ENCODE measurements at regions not wholly inside any gene's neighbourhood (a gene's known extent, or its start where the extent isn't known, plus 50 kb on each side); places are given as distances from the start of the nearest gene placed in this dataset.

- intact Hi-C loops (cut with micrococcal nuclease): no loop called here
- DNase-seq: no peak
- ChIA-PET CTCF (no interaction called here), POLR2A (no interaction called here)
- Histone ChIP-seq H3K27ac (ENCODE audit: low read length in 2 of 2) (no peak overlapping the region), H3K9ac (ENCODE audit: low read length) (no peak overlapping the region), H3K4me2 (replicated peaks; ENCODE audit: low read depth, low read length, poor library complexity, severe bottlenecking) (no peak overlapping the region), H2AFZ (ENCODE audit: insufficient read depth, low read depth, low read length, poor library complexity, severe bottlenecking) (no peak overlapping the region), H3K27me3 (replicated peaks in 1 of 4; ENCODE audit: control extremely low read depth in 1 of 4, control insufficient read depth in 3 of 4, insufficient read depth in 4 of 4, low read length in 3 of 4) (no peaks in the 10 kb centered on the region), H3K9me3 (ENCODE audit: control extremely low read depth in 1 of 3, control insufficient read depth in 2 of 3, insufficient read depth in 1 of 3, low read length in 2 of 3) (no peaks in the 10 kb centered on the region), H4K20me1 (ENCODE audit: control insufficient read depth, insufficient read depth, low read length, poor library complexity, severe bottlenecking) (no peaks in the 10 kb centered on the region), H3K4me1 (ENCODE audit: control insufficient read depth in 2 of 2, insufficient read depth in 2 of 2, low read length in 2 of 2) (peaks cover 0 to 6% of the 10 kb centered on the region in 2 donors), H3K4me3 (ENCODE audit: control extremely low read depth in 1 of 5, extremely low read depth in 1 of 5, insufficient read depth in 1 of 5, low read depth in 2 of 5, low read length in 4 of 5) (no peak overlapping the region), H3K36me3 (replicated peaks in 1 of 2; ENCODE audit: control extremely low read depth in 1 of 2, control insufficient read depth in 1 of 2, extremely low read depth in 1 of 2, insufficient read depth in 2 of 2, low read length in 1 of 2) (no peaks in the 10 kb centered on the region), H3K79me2 (ENCODE audit: control insufficient read depth, insufficient read depth, low read length) (no peaks in the 10 kb centered on the region)
- no peak overlapping the region for H3K4me3 Mint-ChIP-seq
- WGBS (ENCODE audit: insufficient coverage): 100% methylated on average over 3 of the region's 5 CpGs
- no peaks in the 10 kb centered on the region for H3K9me3 Mint-ChIP-seq (ENCODE audit: insufficient read depth)
- no peak overlapping the region for H3K27ac Mint-ChIP-seq
- H3K4me1 Mint-ChIP-seq: peaks cover 3% of the 10 kb centered on the region
- no peak for TF ChIP-seq EZH2 (IDR thresholded peaks at IDR 0.05; ENCODE audit: borderline replicate concordance, insufficient read depth, low read depth, low read length, poor library complexity, severe bottlenecking)
- TF ChIP-seq, protein P1, sequence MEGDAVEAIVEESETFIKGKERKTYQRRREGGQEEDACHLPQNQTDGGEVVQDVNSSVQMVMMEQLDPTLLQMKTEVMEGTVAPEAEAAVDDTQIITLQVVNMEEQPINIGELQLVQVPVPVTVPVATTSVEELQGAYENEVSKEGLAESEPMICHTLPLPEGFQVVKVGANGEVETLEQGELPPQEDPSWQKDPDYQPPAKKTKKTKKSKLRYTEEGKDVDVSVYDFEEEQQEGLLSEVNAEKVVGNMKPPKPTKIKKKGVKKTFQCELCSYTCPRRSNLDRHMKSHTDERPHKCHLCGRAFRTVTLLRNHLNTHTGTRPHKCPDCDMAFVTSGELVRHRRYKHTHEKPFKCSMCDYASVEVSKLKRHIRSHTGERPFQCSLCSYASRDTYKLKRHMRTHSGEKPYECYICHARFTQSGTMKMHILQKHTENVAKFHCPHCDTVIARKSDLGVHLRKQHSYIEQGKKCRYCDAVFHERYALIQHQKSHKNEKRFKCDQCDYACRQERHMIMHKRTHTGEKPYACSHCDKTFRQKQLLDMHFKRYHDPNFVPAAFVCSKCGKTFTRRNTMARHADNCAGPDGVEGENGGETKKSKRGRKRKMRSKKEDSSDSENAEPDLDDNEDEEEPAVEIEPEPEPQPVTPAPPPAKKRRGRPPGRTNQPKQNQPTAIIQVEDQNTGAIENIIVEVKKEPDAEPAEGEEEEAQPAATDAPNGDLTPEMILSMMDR (IDR thresholded peaks at IDR 0.05): no peak
- no peaks in the 10 kb centered on the region for H3K27me3 Mint-ChIP-seq
- ATAC-seq (ENCODE audit: low read depth): no peak
These were observed 414.2 kb downstream of the ZNF521 start for GRCh38 chr18:24937639-24938275.

- Histone ChIP-seq H3K4me3 (ENCODE audit: control extremely low read depth in 1 of 5, extremely low read depth in 1 of 5, insufficient read depth in 1 of 5, low read depth in 2 of 5, low read length in 4 of 5) (no peak overlapping the region), H3K27me3 (replicated peaks in 1 of 4; ENCODE audit: control extremely low read depth in 1 of 4, control insufficient read depth in 3 of 4, insufficient read depth in 4 of 4, low read length in 3 of 4) (no peaks in the 10 kb centered on the region), H3K79me2 (ENCODE audit: control insufficient read depth, insufficient read depth, low read length) (no peaks in the 10 kb centered on the region), H3K36me3 (replicated peaks in 1 of 2; ENCODE audit: control extremely low read depth in 1 of 2, control insufficient read depth in 1 of 2, extremely low read depth in 1 of 2, insufficient read depth in 2 of 2, low read length in 1 of 2) (no peaks in the 10 kb centered on the region), H2AFZ (ENCODE audit: insufficient read depth, low read depth, low read length, poor library complexity, severe bottlenecking) (no peak overlapping the region), H3K4me1 (ENCODE audit: control insufficient read depth in 2 of 2, insufficient read depth in 2 of 2, low read length in 2 of 2) (no peaks in the 10 kb centered on the region), H3K9ac (ENCODE audit: low read length) (no peak overlapping the region), H3K4me2 (replicated peaks; ENCODE audit: low read depth, low read length, poor library complexity, severe bottlenecking) (no peak overlapping the region), H3K9me3 (ENCODE audit: control extremely low read depth in 1 of 3, control insufficient read depth in 2 of 3, insufficient read depth in 1 of 3, low read length in 2 of 3) (no peaks in the 10 kb centered on the region), H4K20me1 (ENCODE audit: control insufficient read depth, insufficient read depth, low read length, poor library complexity, severe bottlenecking) (no peaks in the 10 kb centered on the region), H3K27ac (ENCODE audit: low read length in 2 of 2) (no peak overlapping the region)
- H3K4me1 Mint-ChIP-seq: no peaks in the 10 kb centered on the region
- peaks cover under 1% of the 10 kb centered on the region for H3K9me3 Mint-ChIP-seq (ENCODE audit: insufficient read depth)
- intact Hi-C loops (cut with micrococcal nuclease): no loop called here
- H3K27me3 Mint-ChIP-seq: no peaks in the 10 kb centered on the region
- ATAC-seq (ENCODE audit: low read depth) (no peak), DNase-seq (no peak)
- 83% methylated on average over 3 of the region's 6 CpGs for WGBS (ENCODE audit: insufficient coverage)
- H3K27ac Mint-ChIP-seq: no peak overlapping the region
- TF ChIP-seq, protein P1 (IDR thresholded peaks at IDR 0.05): no peak
- TF ChIP-seq EZH2 (IDR thresholded peaks at IDR 0.05; ENCODE audit: borderline replicate concordance, insufficient read depth, low read depth, low read length, poor library complexity, severe bottlenecking): no peak
- POLR2A ChIA-PET: no interaction called here
- H3K4me3 Mint-ChIP-seq: no peak overlapping the region
- CTCF ChIA-PET: interaction anchor here (0.6 kb wide), 1 partner anchor 1017 kb away, joined by 4 read pairs; no protein-coding TSS in a partner anchor
These were observed 411.6 kb downstream of the ZNF521 start for GRCh38 chr18:24940416-24940815.

Measured in B cell (primary cell).